Fibroblast of lung (primary cell): ENCODE measurements at regions not wholly inside any gene's neighbourhood (a gene's known extent, or its start where the extent isn't known, plus 50 kb on each side); places are given as distances from the start of the nearest gene placed in this dataset.

Experiments used
- DNase-seq, 2 donors: peaks; one replicate each; pipeline versions ENCODE4 v3.0.0 to v3.0.0-alpha.2; 2010; ENCODE audit warnings: low read depth in 2 of 2
- H2AFZ ChIP-seq: 2 replicates; pipeline ENCODE4 v1.5.1; 2012; ENCODE audit warnings: low read length, control low read depth, inconsistent platforms
- H3K27ac ChIP-seq: 2 replicates; pipeline ENCODE4 v1.5.1; 2011; ENCODE audit warnings: low read length, control low read depth; ENCODE audit not compliant: insufficient read depth
- H3K27me3 ChIP-seq: 2 replicates; pipeline ENCODE4 v1.5.1; 2011; ENCODE audit warnings: mild to moderate bottlenecking, low read length; ENCODE audit not compliant: control insufficient read depth, insufficient read depth
- H3K36me3 ChIP-seq: 2 replicates; pipeline ENCODE4 v1.5.1; 2011; ENCODE audit warnings: low read length; ENCODE audit not compliant: control insufficient read depth, insufficient read depth
- H3K4me1 ChIP-seq: 2 replicates; pipeline ENCODE4 v1.5.1; 2011; ENCODE audit warnings: low read length; ENCODE audit not compliant: control insufficient read depth, insufficient read depth; ENCODE audit errors: extremely low read depth
- H3K4me2 ChIP-seq: 2 replicates; pipeline ENCODE4 v1.5.1; 2011; ENCODE audit warnings: low read length, control low read depth; ENCODE audit not compliant: insufficient read depth; ENCODE audit errors: extremely low read depth
- H3K4me3 ChIP-seq, 4 experiments: fragments of 200-600 bp in 1 of 4; sonication (generic) in 1 of 4; replicated peaks in 1 of 4; 2 replicates each; pipeline ENCODE4 v1.5.1; 2011 to 2016; ENCODE audit warnings: low read length in 4 of 4, low read depth in 3 of 4, mild to moderate bottlenecking in 3 of 4, control low read depth in 2 of 4, inconsistent platforms in 1 of 4, mixed read lengths in 1 of 4; ENCODE audit not compliant: insufficient read depth in 1 of 4; ENCODE audit errors: control extremely low read depth in 1 of 4
- H3K79me2 ChIP-seq: 2 replicates; pipeline ENCODE4 v1.5.1; 2012; ENCODE audit warnings: mild to moderate bottlenecking, low read length, inconsistent platforms; ENCODE audit not compliant: control insufficient read depth, insufficient read depth
- H3K9ac ChIP-seq: 2 replicates; pipeline ENCODE4 v1.5.1; 2011; ENCODE audit warnings: mild to moderate bottlenecking, low read length, control low read depth; ENCODE audit not compliant: insufficient read depth
- H3K9me3 ChIP-seq: 2 replicates; pipeline ENCODE4 v1.5.1; 2012; ENCODE audit warnings: low read depth, low read length; ENCODE audit not compliant: control insufficient read depth, insufficient read depth
- H4K20me1 ChIP-seq: 2 replicates; pipeline ENCODE4 v1.5.1; 2011; ENCODE audit warnings: low read length; ENCODE audit not compliant: control insufficient read depth, insufficient read depth; ENCODE audit errors: extremely low read depth
- CTCF ChIP-seq, 2 donors: IDR thresholded peaks in 1 of 2; conservative IDR thresholded peaks in 1 of 2; 1 replicate in 1 of 2; 2 replicates in 1 of 2; pipeline ENCODE4 v1.5.1; 2011 to 2012; ENCODE audit warnings: low read length in 2 of 2, control low read depth in 1 of 2, inconsistent platforms in 1 of 2, low read depth in 1 of 2, mild to moderate bottlenecking in 1 of 2
- EZH2 ChIP-seq: IDR thresholded peaks from 2 replicates; pipeline ENCODE4 v1.5.1; 2012; ENCODE audit warnings: low read length, control low read depth, mild to moderate bottlenecking; ENCODE audit errors: missing control alignments

- no peaks in the 10 kb centered on the region for H3K9me3 ChIP-seq
These were observed 200.9 kb downstream of the MYLK4 start for GRCh38 chr6:2549834-2550233.

GRCh38 chr6:2547355-2547754 is 203.4 kb downstream of the MYLK4 start:
- Histone ChIP-seq H3K27me3 (no peaks in the 10 kb centered on the region), H2AFZ (no peak overlapping the region), H3K27ac (no peak overlapping the region), H4K20me1 (no peaks in the 10 kb centered on the region), H3K79me2 (no peaks in the 10 kb centered on the region), H3K9me3 (no peaks in the 10 kb centered on the region), H3K36me3 (no peaks in the 10 kb centered on the region), H3K4me1 (no peaks in the 10 kb centered on the region), H3K4me3 (no peak overlapping the region), H3K4me2 (no peak overlapping the region), H3K9ac (no peak overlapping the region)
- no peak for DNase-seq
- no peak for TF ChIP-seq EZH2
- no peak for TF ChIP-seq CTCF (conservative IDR thresholded peaks at IDR 0.05 in 1 of 2, IDR thresholded peaks at IDR 0.05 in 1 of 2; ENCODE audit: low read depth in 1 of 2, low read length in 2 of 2)

More at GRCh38 chr6:2549834-2550233, 200.9 kb downstream of the MYLK4 start:
- Histone ChIP-seq H3K4me1 (no peaks in the 10 kb centered on the region), H3K27ac (no peak overlapping the region), H3K9ac (no peak overlapping the region), H4K20me1 (no peaks in the 10 kb centered on the region), H3K79me2 (no peaks in the 10 kb centered on the region), H3K4me3 (no peak overlapping the region), H3K4me2 (no peak overlapping the region), H3K36me3 (no peaks in the 10 kb centered on the region), H3K27me3 (no peaks in the 10 kb centered on the region), H2AFZ (no peak overlapping the region)
- TF ChIP-seq EZH2 (no peak), CTCF (conservative IDR thresholded peaks at IDR 0.05 in 1 of 2, IDR thresholded peaks at IDR 0.05 in 1 of 2; ENCODE audit: low read depth in 1 of 2, low read length in 2 of 2) (no peak)
- no peak for DNase-seq

GRCh38 chr6:2546901-2547300 is 203.8 kb downstream of the MYLK4 start:
- no peak overlapping the region for H3K27ac ChIP-seq
- no peaks in the 10 kb centered on the region for H3K4me1 ChIP-seq
- no peak overlapping the region for H2AFZ ChIP-seq
- no peak overlapping the region for H3K4me3 ChIP-seq
- H3K9me3 ChIP-seq, result no peaks in the 10 kb centered on the region
- DNase-seq, result peak in 1 of 2 donors; percentile 35
- H3K9ac ChIP-seq, result no peak overlapping the region
- H3K27me3 ChIP-seq, result no peaks in the 10 kb centered on the region
- H4K20me1 ChIP-seq, result no peaks in the 10 kb centered on the region
- H3K4me2 ChIP-seq, result no peak overlapping the region
- no peaks in the 10 kb centered on the region for H3K36me3 ChIP-seq
- no peaks in the 10 kb centered on the region for H3K79me2 ChIP-seq
- TF ChIP-seq EZH2 (no peak), CTCF (conservative IDR thresholded peaks at IDR 0.05 in 1 of 2, IDR thresholded peaks at IDR 0.05 in 1 of 2; ENCODE audit: low read depth in 1 of 2, low read length in 2 of 2) (no peak)
